ENCODE measurements at regions not wholly inside any gene's neighbourhood (a gene's known extent, or its start where the extent isn't known, plus 50 kb on each side); places are given as distances from the start of the nearest gene placed in this dataset.
"Not testable (repeated sequence)": the region's sequence is repeated elsewhere in the genome, so short reads cannot be mapped to it uniquely, and the experiment has no call there.

DNA sequence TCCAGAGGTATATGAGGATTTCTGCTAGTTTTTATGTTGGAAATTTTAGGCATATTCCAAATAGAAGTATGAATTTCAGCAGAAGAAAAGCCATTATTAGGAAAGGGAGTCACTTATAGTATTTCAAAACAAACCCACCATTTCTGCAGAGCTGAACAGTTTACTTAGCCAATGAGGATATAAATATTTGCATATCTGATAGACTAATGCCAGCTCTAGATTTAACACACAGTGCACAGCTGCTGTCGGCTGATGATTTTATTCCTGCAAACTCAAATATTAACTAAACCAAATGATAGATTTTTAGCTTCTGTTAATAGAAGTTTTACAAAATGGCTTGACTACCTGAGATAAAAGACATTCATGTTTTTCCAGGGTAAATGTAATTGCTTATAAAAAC, 375.8 kb upstream of the FANCL start:
- DNase-seq: no peak

DNA sequence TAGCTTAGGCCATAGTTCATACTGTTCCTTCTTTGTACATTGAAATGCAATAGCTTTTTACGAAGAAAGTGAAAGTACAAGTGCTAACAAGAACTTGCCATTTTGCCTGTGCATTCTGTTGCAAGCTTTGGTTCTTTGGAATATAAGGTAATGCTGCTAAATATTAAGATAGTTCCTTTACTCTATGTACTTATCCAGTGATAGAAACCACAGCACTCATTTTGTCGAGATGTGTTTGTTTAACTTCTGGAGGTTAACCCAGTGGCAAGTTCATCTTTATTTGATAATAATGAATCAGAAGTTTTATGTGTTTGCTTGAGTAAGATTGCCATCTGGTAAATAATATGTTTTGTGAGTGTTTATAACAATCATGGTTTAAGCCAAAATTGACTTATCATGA, 373.1 kb upstream of the FANCL start:
- DNase-seq: no peak

DNA sequence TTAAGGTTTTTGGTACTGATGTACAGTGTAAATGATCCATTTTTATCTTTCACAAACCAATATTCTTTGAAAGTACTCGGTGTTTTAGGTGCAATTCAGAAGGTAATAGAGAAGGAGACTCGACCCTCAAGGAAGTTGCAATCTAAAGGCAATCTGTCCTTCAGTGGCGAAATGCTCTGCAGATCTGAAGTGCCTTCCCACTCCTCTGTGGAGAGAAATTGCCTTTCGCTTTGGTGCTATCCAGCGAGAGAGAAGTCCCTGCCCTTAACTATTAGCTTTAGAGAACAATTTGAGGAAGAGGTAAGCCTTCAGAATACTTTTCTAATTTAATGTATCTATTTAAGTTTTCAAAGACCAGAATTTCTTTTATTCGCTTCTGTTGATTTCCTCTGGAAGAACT, 371.8 kb upstream of the FANCL start:
- no peak for DNase-seq

DNA sequence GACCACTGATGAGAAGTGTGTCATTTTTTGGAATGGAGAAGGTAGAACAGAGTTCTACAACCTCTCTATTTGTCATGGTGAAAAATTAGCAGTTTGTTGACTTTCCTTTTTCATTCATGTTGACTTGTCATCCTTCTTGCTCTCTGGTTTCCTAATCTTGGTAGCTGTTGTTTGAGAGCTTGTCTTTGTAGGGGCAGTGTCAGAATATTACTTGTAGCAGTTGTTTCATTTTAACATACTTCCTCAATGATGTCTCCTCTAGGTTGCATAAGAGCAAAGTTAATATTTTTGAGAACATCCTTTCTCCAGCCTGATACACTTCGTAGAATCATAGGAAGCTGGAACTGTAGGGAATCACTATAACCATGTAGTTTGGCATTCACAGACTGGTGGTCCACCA, 368.2 kb upstream of the FANCL start:
- no peak for DNase-seq

DNA sequence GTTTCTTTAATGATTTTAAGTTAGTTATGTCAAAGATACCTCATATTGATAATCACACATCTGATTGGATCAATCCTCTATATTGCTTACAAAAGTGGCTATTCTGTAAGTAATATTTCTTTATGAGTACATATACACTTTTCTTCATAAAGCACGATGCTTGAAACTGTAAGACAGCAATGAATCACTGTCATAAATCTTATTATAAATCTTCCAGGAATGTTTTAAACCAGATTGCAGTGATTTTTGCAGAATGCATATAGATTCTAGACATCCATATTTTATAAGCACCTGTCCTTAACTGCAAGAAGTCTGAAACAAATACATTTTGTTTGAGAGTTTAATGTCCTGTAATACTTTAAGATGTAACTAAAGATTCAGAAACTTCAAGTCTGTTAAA, 367.0 kb upstream of the FANCL start:
- no peak for DNase-seq

DNA sequence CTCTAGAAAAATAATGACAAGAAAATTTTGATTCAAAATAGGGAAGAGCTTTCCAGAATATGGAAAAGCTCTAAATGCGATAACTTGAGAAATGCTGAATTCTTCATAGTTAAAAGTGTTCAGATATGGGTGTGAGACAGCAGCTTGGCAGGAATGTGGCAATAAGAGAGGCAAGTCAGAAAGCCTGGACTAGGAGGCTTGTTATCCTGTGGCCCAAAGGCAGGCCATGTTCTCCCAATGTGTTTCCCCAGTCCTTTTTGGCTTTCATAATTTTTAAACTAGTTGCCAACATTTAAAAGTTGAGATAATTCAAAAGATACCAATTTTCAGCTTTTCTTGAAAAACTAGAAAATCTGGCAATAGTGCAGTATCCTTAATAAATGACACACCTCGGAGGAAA, 366.3 kb upstream of the FANCL start:
- no peak for DNase-seq

DNA sequence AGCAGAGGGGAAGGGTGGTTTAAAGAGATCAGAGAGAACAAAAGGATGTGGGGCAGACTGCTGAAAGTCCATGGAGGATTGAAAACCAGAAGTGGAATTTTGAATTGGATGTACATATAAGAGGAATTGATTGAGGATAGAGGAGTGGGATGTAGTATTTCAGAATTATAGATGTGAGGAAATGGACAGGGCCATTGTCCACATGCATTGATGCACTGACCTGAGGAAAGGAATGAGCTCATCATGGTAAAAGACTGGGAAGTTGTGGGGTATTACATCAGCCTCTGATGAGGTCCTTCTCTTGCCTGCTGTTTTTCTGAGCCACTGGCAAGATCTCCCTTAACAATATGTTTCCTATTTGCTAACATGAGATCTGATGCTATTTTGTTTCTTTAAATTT, 365.7 kb upstream of the FANCL start:
- DNase-seq: no peak

DNA sequence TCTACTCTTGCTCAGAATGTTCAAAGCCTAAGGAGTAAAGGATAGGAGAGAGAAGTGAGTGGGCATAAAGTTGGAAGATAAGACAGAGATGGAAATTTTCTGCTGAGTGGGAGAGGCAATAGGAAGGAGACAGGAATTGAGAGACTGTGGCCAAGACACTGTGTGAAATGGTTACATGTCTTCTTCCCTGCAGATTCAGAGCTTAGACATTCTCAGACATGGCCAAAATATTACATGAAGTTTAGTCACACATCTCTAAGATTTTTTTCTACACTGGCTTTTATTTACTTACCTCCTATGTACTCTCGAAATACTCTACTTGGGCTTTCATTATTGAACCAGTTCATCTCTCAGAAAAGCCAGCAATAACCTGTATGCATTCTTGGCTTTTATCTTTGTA, 363.0 kb upstream of the FANCL start:
- DNase-seq: no peak

DNA sequence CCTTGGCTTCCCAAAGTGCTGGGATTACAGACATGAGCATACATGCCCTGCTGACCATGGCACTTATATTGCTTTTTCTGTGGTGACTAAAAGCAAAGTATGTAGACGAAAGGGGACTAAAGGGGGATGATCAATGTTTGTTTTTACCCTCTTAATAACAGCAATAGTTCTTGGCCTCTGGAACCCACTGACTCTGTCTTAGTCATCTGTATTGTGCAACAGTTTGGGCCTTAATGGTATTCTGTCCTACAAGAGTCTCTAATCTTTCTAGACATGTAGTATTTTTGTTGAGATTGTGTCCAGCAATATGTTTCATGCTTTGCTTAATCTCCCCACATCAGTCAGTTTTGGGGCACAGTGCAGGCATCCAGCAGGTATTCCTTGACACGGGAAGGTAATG, 359.9 kb upstream of the FANCL start:
- DNase-seq: no peak

DNA sequence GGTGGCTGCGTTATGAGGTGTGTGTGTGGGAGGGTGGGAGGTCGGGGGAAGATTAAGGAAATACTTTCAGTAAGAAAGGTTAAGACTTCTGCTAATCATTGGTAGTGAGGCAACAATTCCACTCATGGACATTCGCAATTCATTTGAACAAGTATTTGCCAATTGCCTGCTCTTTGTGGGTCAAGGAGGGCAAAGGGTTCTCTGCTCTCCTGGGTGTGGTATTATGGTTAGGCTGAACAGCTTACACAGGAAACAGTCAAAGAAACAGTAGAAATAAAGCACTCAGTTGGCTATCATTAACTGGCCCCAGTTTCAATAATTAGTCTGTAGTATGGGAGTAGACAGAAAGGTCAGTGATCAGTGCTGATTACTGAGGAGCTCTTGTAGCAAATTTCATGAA, 357.0 kb upstream of the FANCL start:
- no peak for DNase-seq

DNA sequence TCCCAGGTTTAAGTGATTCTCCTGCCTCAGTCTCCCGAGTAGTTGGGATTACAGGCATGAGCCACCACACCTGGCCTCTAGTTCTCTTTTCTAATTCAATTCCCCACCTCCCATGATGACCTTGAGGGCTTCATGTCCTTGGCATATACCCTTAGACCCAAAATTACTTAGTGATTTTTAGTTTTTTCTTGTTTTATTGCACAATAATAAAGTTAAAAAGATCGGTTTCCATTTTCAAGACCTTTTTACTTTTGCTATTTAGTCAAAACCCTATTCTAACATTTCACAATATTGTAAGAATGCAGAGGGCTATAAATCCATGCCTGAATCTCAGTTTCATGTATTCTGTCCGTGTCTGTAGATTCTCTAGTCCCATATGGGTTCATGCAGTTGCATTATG, 354.6 kb upstream of the FANCL start:
- no peak for DNase-seq

DNA sequence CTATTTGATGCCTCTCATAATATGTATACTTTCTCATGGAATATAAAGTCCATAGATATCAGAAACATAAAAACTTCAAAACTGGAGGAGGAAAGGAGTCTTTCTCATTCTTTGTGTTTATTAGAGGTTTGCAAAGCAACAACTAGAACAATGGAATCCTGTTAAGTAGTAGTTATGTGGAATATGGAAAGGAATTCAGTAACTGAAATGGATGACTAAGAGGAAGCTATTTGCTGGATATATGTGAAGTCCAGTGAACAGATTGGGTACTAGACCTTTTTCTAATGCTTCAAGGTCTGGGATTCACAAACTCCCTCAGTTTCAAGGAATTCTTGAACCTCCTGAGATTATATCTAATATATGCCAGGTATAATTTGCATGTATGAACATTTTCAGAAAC, 353.6 kb upstream of the FANCL start:
- no peak for DNase-seq

DNA sequence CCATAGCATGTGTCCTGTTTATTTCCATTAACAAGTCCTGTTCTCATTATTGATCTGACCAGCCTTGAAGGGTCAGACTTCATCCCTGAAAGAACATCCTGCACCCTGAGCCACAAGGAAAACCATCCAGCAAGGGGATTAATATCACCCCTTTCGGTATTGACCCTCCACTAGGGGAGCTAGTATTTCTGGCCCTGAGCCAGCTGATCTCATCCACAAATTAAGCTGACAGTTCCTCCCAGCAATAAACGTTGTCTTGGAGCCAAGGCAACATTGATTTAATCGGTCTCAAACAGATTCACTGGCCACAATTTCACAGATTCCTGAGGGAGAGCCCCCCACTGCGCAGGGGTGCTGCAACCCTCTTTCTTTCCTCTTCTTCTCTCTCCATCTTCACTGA, 353.1 kb upstream of the FANCL start:
- DNase-seq: no peak

DNA sequence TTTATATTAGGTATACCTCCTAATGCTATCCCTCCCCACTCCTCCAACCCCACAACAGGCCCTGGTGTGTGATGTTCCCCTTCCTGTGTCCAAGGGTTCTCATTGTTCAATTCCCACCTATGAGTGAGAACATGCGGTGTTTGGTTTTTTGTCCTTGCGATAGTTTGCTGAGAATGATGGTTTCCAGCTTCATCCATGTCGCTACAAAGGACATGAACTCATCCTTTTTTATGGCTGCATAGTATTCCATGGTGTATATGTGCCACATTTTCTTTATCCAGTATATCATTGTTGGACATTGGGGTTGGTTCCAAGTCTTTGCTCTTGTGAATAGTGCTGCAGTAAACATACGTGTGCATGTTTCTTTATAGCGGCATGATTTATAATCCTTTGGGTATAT, 345.1 kb upstream of the FANCL start:
- DNase-seq: not testable (repeated sequence)

DNA sequence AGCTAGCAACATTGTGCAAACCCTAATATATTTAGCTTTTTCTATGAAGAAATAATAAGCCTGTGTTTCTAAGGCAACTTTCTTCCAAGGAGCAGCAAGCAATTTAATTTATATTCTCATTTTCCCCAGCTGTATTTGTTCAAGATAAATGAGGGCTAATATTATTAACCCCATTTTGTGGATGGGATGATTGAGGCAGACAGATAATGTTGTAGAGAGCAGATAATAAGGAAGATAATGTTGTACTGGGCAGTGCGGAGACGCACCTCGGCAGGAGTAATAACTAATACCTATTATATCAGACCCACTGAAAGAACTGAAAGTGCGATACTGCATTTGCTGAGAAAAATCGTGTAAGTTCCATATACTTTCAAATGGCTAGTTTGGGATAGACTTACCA, 344.1 kb upstream of the FANCL start:
- DNase-seq: no peak

DNA sequence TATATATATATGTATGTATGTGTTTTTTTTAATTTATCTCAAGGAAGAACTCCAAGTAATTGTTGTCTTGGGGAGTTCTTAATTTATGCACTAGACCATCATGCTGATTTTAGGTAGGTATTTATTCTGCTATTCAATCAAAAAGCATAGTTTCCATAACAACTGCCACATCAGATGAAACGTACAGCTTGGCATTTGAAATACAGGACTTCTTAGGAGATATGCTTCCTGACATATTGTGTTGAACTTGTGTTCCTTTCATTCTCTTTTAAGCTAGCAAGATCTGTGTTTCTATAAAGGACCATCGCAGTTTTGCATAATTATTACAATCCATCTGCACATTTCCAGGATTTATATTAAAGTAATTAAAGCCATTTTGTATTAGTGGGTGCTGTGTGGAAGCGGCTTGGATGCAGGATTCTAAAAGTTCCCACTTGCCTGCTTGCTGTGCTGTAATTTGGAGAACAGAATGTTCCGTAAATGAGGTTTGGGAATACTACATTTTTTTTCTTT, 343.5 kb upstream of the FANCL start:
- DNase-seq: no peak

DNA sequence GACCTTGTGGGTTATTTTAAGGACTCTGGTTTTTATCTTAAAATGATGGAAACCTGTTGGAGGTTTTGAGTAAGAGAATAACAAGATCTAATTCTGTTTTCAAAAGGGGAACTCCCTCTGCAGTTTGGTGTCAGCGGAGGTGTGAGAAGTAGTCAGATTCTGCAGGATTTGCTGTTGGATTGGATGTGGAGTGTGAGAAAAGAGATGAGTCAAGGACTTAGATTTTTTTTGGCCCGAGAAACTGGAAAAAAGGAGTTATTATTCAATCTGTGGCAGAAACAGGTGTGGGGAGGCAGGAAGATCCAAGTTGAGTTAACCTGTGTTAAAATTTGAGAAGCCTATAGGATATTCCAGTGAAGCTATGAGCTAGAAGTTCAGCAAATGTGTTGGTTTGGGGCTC, 337.2 kb upstream of the FANCL start:
- DNase-seq: no peak

DNA sequence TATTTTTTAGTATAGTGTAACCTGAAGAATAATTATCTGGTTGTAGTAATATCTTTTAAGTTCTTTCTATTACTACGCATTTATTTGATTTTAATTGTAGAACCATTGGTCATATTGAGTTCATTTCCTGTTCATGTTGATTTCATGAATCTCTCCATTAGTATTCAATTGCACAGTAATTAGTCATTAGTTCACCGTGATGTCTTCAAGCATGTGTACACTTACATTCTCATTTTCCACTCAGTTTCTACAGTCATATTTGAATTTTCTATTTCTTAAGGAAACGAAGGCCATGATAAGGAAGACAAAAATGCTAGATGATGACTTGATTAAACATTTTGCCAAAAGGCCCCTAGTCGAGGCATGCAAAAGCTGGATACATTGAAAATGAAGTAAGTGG, 333.7 kb upstream of the FANCL start:
- DNase-seq: no peak

DNA sequence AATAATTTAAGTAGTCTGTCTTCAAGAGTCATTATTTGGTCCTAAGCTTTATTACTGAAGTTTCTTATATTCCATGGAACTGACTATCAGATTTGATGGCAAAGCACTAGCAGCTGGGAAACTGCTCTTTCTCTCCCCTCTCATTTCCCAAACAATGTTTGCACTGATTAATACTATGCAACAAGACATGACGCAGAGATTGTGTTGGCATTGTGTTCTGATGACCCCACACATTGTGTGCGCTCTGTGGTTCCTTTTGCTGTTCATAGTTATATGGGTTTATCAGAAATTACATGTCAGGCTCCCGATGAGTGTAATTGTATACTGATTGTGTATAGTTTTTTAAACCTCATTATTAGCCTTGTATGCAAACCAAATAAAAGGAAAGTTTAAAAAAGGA, 331.6 kb upstream of the FANCL start:
- no peak for DNase-seq

DNA sequence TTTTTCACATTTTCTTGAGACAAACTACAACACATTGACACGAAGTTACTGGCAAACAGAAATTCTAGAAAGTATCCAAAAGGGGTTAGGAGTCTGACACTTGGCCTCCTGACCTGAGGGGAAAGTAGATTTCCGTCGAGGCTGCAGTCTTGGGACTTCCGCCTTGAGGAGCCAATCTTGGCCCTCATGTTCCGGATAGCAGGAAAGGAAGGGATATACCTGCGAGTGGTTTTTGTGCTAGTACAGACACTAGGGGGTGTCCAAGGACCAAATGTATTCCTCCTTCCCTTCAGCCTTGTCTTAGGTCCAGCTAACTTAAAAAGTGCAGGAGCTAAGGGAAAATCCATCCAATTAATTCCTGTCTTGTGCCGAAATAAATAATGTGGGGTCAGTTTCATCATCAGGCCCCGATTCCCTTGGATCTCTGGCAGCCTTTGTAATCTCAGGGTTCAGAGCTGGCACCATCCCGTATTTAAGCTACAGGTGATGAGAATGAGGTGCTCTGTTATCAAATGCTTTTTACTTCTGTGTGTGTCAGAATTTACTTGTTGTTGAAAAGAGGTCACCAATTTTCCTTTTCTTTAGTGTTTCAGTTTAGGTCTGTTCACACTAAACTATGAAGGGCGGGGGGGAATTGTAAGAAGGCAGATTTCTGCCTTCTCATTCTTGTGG, 330.2 kb upstream of the FANCL start:
- peak; percentile 74 for DNase-seq

DNA sequence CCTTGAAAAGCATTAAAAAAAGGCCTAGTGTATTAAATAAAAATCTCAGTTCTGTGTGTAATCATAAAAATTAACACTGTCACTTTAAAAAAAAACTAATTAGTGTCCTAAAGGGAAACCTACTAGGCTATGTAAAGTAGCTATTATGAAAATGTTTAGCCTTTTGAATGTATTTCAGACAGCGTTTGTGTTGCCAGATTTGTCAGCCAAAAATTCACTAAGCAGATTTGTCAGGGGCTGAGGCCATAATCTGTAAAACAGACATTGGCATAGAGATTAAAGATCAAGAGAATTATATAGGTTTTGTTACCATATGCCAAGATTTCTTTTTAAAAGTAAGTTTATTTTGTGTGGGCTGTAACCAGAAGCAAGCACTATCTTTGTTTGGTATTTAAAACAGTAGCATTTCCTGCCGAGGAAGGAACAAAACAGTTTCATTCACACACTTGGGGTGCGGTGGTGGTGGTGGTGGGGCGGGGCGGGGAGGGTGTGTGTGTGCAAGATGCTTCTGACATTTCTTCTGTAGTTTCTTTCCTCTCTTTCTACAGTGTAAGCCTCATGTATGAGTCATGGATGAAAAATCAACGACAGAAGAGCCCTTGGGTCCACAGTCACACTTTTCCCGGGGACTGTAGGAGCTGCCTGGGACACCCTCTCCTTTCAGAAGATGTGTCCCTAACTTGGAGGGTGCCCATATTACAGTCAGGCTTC, 328.5 kb upstream of the FANCL start:
- DNase-seq: peak; percentile 58

DNA sequence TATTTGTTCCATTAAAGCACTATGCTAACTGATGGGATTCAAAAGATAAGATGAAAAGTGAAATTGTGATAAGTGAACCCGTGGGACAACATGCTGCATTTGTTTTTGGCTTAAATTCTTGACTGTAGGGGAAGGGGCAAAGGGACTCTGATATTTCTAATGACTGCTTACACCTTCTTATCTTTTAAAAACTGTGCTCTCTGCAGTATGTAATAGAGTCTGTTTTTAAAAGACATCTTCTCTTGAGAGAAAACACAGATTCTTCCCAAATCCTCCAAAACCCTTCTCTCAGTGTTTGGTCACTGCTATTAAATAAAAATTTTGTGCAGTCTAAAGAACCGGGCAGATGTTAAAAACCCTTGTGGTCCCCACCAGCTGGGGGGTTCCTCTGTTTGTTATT, 327.8 kb upstream of the FANCL start:
- no peak for DNase-seq

DNA sequence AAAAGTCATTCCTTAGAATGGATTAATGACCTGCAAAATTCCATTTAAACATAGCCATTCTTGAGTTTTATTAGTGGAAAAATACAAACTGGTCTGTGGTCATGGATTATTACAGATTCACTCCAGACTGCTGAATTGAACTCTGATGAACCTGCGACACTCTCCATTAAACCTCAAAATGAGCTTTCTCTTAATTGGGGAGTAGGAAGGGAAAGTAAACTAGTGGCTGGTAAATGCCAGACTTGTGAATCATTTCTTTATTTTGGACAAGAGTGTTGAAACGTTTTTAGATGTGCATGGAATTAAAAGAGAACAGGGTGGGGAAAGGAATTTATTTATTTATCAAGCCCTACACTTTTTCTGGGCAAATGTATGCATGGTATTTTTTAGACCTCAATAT, 321.2 kb upstream of the FANCL start:
- no peak for DNase-seq

DNA sequence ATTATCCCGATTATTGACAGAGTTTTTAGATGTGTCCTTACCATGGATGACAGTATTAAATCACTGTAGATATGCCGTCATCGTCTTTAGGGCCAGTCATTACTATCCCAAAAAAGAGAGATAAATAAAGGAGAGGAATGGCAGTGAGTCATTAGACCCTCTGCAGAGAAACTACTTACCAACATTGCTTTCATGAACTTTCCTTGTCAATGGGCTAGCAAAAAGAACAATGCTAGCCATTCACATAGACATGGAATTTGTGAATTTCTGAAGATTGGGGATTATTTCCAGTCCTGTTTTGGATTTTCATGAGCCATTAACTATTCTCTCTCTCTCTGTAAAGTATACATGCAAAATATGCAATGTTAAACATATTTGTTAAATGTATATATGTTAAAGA, 319.4 kb upstream of the FANCL start:
- DNase-seq: no peak

DNA sequence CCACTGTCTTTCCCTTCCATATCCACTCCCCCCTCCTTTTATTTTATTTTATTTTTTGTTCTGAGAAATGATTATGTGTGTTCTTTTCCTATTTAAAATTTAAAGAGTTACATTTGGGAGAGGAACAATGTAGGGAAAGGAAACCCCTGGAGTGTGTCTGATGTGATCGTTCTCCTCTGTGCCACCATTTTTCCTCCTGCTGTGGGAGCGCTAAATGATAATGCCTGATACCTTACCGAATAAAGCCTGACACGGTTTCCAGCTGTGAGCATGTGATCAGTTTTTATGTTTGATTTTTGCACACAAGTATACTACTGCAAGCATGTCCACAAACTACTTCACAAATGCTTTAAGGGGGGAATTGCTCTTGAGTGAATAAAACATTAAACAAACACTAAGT, 317.8 kb upstream of the FANCL start:
- DNase-seq: no peak
